Ishikawa (cell line): ENCODE measurements at regions not wholly inside any gene's neighbourhood (a gene's known extent, or its start where the extent isn't known, plus 50 kb on each side); places are given as distances from the start of the nearest gene placed in this dataset.

ENCODE experiments used
- EP300 ChIP-seq: IDR thresholded peaks from 2 replicates; pipeline ENCODE4 v1.6.1; 2012; ENCODE audit warnings: borderline replicate concordance
- MAX ChIP-seq: IDR thresholded peaks from 2 replicates; pipeline ENCODE4 v1.6.1; 2012
- REST ChIP-seq: IDR thresholded peaks from 2 replicates; pipeline ENCODE4 v1.6.1; 2012; ENCODE audit warnings: low read depth, mild to moderate bottlenecking

GRCh38 chr5:90307322-90307721, 102.2 kb downstream of the CETN3 start:
- TF ChIP-seq MAX (no peak), EP300 (no peak), REST (no peak)
